ENCODE measurements at regions not wholly inside any gene's neighbourhood (a gene's known extent, or its start where the extent isn't known, plus 50 kb on each side); places are given as distances from the start of the nearest gene placed in this dataset.
A peak's percentile ranks its signal among the peaks of the same experiment; 100 is the strongest.

DNA sequence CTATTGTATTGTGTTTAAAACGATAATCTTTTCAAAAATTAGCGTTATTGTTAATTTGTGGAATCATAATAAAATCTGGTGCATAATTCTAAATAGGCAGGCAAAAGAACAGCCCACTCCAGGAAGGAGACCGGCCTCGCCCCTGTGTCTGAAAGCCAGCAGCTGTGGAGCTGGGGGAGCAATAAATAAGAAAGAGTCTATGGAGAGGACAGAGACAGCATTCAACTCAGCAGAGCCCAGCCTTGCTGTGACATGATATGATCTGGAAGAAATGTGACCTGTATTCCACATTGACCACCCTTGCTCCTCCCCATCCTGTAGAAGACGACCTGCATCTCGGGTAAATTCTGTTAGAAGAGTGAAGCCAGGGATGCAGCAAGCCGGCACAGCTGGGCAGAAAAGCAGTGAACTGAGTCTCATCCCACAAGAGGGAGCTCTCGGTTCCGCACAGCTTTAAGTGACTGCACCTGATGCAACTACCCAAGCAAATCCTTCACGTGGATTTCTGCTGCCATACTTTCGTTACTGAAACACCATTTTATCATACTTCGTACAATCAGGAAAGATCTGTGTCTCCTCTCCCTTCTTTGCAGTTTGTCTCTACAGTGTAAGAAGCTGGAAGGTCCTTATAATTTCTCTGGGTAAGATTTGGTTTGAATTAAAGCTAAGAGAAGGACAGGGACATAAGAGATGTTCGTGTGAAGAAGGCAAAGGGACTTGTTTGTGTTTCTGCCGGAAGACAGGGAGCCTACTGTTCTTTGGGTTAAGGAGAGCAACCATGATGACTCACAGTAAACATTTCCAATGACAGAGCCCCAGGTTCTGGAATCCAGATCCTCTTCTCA is 427.1 kb downstream of the GPAM start:
- DNase-seq, result peak; percentile 0

GRCh38 chr10:111758593-111758992 is 425.0 kb downstream of the GPAM start:
- no peak for DNase-seq

GRCh38 chr10:111762114-111762513 is 421.5 kb downstream of the GPAM start:
- DNase-seq, result no peak

DNA sequence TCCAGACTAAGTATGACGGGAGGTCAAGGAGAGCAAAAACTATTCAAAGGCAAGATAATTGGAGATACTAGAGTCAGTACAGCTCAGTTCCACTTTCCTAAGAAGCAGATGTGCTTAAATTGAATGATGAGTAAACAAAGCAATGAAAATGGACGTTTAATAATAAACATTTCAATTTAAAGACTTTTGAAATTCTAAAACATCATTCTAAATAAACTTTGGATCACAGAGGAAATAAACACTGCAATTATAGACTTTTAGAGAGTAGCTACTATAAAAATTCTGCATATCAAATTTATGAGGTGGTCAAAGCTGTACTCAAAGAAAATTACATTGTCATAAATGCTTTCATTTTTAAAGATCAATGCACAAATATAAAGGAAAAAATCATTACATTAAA is 418.3 kb downstream of the GPAM start:
- DNase-seq, result no peak

DNA sequence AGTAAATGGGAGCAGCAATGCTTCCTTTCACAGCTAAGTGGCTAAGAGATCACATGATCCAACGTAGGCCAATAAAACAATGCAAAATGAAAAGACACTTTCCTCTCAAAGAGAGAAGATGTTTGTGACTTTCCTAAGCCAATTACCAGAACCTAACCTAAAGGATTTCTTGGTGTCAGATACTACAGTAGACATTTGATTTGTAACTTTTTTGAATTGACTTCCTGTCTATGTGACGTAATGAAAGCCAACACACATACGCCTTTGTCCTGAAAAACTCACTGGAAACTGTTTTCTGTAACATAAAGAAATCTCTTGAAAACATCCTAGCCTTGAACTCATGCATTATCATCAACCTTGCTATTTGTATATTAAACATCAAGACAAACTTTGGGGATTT is 417.1 kb downstream of the GPAM start:
- DNase-seq, result no peak

DNA sequence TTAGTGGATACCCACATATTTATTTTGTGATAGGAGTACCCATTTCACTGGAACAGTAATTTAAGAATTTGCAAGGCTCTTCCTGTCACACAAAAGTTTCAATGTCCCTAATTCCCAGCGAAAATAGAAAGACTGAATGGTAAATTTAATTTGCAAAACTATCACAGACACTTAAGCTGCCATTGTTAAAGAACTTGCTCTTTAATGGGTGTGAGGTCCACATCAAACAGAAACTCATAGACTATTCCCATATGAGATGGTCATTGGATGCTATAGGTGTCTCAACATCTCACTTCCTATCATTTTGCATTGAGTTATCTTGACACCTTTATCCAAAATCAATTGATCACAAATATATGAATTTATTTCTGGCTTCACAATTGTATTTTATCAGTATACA is 415.9 kb downstream of the GPAM start:
- DNase-seq, result no peak

- DNase-seq, result no peak
Measured at GRCh38 chr10:111773950-111774349, 409.6 kb downstream of the GPAM start.

DNA sequence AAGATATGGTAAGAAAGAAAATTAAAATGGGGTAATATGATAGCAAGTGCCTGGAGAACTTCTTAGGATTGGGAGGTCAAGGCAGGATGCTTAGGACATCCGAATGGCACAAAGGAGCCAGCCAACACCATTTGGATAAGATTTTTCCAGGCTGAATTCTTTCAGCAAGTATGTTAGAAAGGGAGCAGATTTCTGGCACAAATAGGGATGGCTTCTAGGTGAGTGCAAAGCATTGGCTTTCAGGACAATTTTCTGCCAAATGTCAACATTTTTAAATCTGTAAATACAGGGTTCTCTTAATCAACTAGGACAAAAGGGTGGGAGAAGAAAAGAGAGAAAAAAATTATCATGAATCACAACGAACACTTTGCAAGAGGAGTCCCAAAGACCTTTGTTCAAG is 409.1 kb downstream of the GPAM start:
- DNase-seq, result no peak

DNA sequence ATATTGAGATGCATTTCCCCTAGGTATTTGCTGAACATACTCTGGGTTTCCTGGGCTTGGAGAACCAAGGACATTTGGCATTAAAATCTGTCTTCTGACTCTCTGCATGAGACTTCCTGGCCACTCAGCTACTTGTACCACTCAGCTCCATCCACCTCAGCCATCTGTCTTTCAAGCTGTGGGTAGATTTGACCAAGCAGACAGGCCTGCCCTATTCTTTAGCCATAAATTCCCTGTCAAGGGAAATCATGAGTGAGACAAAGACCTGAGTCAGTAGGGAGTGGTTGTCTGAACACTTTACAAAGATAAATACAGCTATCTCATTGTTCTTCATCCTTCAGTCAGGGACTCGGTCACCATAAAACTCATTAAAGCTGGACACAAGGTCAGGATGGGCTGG is 399.1 kb downstream of the GPAM start:
- DNase-seq, result no peak

- DNase-seq, result no peak
Measured at GRCh38 chr10:111784946-111785465, 398.6 kb downstream of the GPAM start.

DNA sequence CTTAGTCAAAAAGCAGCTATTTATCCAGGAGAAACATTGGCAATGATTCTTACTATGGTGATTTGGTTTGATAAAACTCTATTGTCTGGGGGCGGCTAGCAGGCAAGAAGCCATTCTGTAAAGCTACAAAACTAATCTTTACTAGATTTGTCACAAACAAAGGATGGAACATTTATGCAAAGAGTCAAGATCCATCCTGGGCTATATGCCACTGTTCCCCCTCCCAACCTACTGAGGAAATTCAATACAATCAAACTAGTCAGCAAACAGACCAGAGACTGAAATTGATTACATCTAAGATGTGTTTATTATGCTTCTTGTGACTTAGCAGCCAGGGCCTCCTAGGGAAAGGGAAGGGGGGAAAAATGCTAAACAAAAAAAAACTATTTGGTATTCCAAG is 397.6 kb downstream of the GPAM start:
- no peak for DNase-seq

DNA sequence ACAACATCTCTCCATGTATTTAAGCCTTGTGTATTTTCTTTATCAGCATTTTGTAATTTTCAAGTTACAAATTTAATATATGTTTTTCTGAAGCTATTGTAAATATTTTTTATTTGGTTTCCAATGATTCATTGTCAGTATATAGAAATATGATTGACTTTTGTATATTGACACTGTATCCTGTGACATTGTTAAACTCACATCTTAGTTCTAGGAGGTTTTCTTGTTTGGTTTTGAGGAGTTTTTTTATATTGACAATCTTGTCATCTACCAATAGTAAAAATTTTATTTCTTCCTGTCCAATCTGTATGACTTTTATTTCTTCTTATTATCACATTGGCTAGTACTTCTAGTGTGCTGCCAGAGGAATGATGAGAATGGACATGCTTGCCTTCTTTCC is 393.7 kb downstream of the GPAM start:
- no peak for DNase-seq

GRCh38 chr10:111801841-111802240 is 381.7 kb downstream of the GPAM start:
- DNase-seq, result no peak

DNA sequence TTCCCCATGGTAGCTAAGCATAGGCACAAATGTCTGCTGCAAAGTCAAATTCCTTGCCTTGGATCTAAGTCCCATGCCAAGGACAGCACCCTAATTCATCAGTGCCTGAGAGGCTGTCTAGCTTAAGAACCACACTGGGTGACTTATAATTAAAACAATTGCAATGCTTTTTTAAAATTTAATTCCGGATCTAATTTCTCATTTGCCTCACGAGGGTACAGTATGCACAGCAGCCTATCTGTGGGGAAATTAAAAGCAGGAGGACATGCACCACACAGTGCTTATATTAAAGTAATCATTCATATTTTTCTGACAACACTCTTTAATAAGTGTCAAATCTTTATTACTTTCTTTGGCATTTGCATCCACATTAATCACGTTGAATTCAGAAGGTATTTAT is 378.8 kb downstream of the GPAM start:
- DNase-seq, result no peak

DNA sequence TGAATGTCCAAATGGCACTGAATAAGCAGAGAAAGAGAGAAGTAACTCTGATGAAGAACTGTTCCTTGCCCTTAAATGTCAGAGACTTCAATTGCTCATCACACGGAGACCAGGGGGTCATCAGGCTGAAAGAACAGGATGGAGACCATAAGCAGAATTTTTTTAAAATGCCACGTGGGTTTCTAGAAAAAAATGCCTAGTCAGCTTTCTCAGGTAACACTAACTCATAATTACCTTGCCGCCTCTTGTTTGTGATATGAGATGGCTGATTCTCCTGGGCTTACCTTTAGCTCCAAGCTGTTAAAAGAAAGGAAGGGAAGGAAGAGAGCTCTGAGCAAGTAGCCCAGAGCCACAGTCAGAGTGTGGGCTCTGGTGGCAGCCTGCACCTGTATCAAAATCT is 372.0 kb downstream of the GPAM start:
- DNase-seq, result no peak

DNA sequence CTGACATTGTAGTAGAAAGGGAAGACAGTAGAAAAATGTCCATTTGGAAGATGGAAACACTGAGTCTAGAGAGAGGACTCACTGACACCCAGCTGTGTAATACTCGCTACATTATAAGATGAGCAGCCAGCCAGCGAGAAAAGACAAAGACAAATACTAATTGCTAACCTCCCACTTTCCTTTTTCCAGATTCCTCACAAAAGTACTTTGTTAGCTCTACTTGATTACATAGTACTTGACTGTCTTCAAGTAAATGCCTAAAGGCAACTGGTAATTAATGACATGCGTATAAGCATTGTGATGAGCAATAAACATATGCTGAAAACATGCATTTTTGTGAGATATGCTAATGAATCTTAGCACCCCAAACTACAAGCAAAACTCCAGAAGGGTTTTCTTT is 363.1 kb downstream of the GPAM start:
- no peak for DNase-seq

DNA sequence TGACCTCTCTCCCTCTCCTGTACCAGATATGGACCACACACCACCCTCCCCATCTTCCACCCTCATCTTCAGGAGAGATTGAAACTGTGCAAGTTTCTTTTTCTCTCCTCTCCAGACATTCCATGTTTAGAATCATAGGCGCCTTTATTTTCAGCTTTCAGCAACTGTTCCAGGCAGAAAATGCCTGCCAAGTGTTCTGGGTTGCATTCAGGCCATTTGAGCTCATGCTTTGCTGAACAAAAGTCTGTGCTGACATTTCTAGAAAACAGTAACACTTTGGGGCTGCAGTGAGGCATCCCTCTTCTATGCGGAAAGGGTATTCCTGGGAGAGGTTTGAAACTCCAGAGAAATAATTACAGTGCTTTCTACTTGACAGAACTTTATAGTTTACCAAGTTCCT is 361.7 kb downstream of the GPAM start:
- no peak for DNase-seq

DNA sequence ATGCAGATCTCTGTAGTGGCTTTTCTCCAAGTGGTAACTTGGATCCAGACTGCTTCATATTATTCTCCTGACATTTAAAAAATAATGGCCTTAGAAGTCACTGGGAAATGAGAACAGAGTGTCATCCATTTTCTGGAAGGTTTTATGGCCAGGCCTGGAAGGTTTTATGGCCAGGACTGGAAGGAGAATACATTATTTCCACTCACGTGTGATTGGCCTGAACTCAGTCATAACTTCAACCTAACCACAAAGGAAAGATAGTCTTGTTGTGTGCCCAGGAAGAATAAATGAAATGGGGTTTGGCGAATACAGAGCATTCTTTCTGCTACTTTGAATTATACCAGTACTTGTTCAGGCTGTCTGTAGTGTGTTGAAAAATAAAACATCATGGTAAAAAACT is 360.9 kb downstream of the GPAM start:
- DNase-seq, result no peak

- DNase-seq, result no peak
Measured at GRCh38 chr10:111824128-111824527, 359.4 kb downstream of the GPAM start.

GRCh38 chr10:111830359-111830758 is 353.2 kb downstream of the GPAM start:
- DNase-seq, result no peak

- DNase-seq, result no peak
Measured at GRCh38 chr10:111831058-111831457, 352.5 kb downstream of the GPAM start.

GRCh38 chr10:111833251-111833650 is 350.3 kb downstream of the GPAM start:
- DNase-seq, result no peak

- DNase-seq, result no peak
Measured at GRCh38 chr10:111835574-111835973, 348.0 kb downstream of the GPAM start.

GRCh38 chr10:111836064-111836463 is 347.5 kb downstream of the GPAM start:
- DNase-seq, result no peak

DNA sequence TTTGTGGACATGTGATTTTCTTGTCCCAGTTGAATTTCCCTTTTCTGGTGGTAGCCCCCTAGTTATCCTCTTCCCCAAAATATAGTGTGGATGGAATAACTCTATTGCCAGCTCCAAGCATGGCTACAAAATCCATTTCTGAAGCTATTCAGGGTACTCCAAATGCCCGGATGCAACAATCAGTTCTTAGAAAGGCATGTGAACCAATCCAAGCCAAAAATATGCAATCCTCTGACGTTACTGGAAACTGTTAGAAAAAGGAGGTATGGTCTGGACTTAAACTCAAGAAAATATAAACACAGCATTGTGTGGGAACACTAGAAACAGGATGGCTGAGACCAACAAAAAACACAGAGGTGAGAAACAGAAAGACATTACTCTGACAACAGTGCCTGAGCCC is 347.0 kb downstream of the GPAM start:
- DNase-seq, result no peak

Measured in NCI-H2081 (cell line).